ENCODE measurements at regions not wholly inside any gene's neighbourhood (a gene's known extent, or its start where the extent isn't known, plus 50 kb on each side); places are given as distances from the start of the nearest gene placed in this dataset.

DNA sequence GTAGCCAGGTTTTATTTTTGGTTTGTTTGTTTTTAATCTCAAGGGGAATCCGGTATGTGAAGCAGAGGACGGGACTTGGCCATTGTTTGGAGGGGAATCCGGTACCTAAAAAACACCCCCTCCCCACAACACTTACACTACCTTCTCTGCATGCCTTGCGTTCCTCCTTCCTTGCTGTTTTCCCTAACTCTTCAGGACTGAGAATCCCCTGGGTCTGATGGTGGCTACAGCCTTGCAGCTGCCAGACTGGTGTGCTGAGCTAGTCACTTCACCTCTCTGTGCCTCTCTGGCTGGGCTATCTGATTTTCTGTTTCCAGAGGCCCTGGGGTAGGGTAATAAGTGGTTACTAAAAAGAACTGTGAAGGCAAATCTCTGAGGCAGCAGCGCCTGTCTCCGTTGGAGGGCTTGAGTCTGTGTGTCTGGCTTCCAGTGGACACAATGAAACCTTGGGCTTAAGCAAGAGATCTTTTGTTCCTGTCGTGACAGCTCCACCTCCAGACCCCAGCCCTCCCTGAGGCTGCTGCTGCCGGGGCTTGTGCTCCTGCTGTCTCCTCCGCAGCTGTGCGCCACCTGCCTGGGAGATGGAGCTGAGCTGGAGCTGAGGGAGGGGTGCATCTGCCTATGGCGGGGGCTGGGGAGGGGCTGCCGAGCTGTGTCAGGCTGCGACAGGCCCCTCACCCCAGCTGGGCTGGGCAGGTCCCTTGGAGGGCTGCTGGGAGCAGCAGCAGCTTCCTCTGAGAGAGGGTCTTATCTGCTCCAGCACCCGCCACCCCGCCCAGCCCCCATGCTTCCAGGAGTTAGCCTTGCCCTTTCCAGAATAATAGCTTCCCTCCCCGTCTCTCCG lies 65.8 kb upstream of the CCDC167 start:
- TF ChIP-seq, protein P1, sequence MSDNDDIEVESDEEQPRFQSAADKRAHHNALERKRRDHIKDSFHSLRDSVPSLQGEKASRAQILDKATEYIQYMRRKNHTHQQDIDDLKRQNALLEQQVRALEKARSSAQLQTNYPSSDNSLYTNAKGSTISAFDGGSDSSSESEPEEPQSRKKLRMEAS (IDR thresholded peaks at IDR 0.05; ENCODE audit: low read depth, low read length), result no peak
- TF ChIP-seq POLR2A (IDR thresholded peaks at IDR 0.05; ENCODE audit: extremely low read depth, insufficient read length), result no peak
- TF ChIP-seq, protein P2, sequence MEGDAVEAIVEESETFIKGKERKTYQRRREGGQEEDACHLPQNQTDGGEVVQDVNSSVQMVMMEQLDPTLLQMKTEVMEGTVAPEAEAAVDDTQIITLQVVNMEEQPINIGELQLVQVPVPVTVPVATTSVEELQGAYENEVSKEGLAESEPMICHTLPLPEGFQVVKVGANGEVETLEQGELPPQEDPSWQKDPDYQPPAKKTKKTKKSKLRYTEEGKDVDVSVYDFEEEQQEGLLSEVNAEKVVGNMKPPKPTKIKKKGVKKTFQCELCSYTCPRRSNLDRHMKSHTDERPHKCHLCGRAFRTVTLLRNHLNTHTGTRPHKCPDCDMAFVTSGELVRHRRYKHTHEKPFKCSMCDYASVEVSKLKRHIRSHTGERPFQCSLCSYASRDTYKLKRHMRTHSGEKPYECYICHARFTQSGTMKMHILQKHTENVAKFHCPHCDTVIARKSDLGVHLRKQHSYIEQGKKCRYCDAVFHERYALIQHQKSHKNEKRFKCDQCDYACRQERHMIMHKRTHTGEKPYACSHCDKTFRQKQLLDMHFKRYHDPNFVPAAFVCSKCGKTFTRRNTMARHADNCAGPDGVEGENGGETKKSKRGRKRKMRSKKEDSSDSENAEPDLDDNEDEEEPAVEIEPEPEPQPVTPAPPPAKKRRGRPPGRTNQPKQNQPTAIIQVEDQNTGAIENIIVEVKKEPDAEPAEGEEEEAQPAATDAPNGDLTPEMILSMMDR (IDR thresholded peaks at IDR 0.05; ENCODE audit: low read depth, low read length), result no peak
- no peak for TF ChIP-seq MYC (IDR thresholded peaks at IDR 0.05; ENCODE audit: low read depth, low read length)

Measured in NB4 (cell line).